K562 (cell line): ENCODE measurements at regions not wholly inside any gene's neighbourhood (a gene's known extent, or its start where the extent isn't known, plus 50 kb on each side); places are given as distances from the start of the nearest gene placed in this dataset.

Experiments
- ATAC-seq: fragments of 200-7000 bp; cut with Tn5 transposase; 3 replicates; pipeline ENCODE4 v1.9.1; 2020; ENCODE audit warnings: moderate library complexity
- BruUV-seq: library from RNA; stranded (reverse); fragments of 400-500 nt; replicated peaks from 2 replicates; lab custom pipeline; 2021; lab: Mats Ljungman, UMichigan
- CTCF ChIA-PET: fragments of 300-600 bp; formaldehyde crosslinking; extraction: SDS; loops from one replicate; lab custom pipeline; 2021; ENCODE audit warnings: low intra/inter-chr PET ratio; lab: Yijun Ruan, JAX
- POLR2A ChIA-PET: fragments of 300-600, 350-650 bp; sonication (Branson Sonifier 250); formaldehyde crosslinking; extraction: SDS; loops from one replicate; lab custom pipeline; 2021; ENCODE audit warnings: antibody characterized with exemption, inconsistent platforms; lab: Yijun Ruan, JAX
- DNase-seq, 4 experiments: peaks; one replicate each; pipeline versions ENCODE4 v3.0.0 to v3.0.0-alpha.2; 2011 to 2018; ENCODE audit warnings: low spot score in 3 of 4, mixed read lengths in 3 of 4; ENCODE audit errors: extremely low read depth in 1 of 4
- FAIRE-seq: peaks from 2 replicates; lab custom pipeline; 2011; peaks lifted over from hg19 to GRCh38; lab: Jason Lieb, UNC
- H2AFZ ChIP-seq: 2 replicates; pipeline ENCODE4 v1.6.0; 2011; ENCODE audit warnings: low read depth, low read length, control low read depth, inconsistent platforms
- H3K27ac ChIP-seq: fragments of 200-600 bp; 3 replicates; pipeline ENCODE4 v1.8.0; 2011; ENCODE audit warnings: low read depth, mild to moderate bottlenecking, control low read depth, inconsistent platforms, low read length, moderate library complexity, mixed read lengths; ENCODE audit errors: extremely low read depth
- H3K27me3 ChIP-seq, 2 experiments: fragments of 300-600 bp in 1 of 2; 2 replicates in 1 of 2; 3 replicates in 1 of 2; pipeline versions ENCODE4 v1.6.0 to v1.8.0; 2011; ENCODE audit warnings: inconsistent platforms in 2 of 2, low read length in 2 of 2, mild to moderate bottlenecking in 1 of 2, mixed read lengths in 1 of 2, moderate library complexity in 1 of 2; ENCODE audit not compliant: control insufficient read depth in 2 of 2, insufficient read depth in 2 of 2
- H3K36me3 ChIP-seq: fragments of 300-600 bp; 3 replicates; pipeline ENCODE4 v1.8.0; 2011; ENCODE audit warnings: mild to moderate bottlenecking, low read length, inconsistent platforms; ENCODE audit not compliant: control insufficient read depth, insufficient read depth
- H3K4me1 ChIP-seq, 2 experiments: fragments of 200-600 bp in 1 of 2; replicated peaks in 1 of 2; 2 replicates in 1 of 2; 3 replicates in 1 of 2; pipeline versions ENCODE4 v1.5.1 to v1.8.0; 2011; ENCODE audit warnings: inconsistent platforms in 2 of 2, low read length in 2 of 2, mild to moderate bottlenecking in 1 of 2, mixed read lengths in 1 of 2, moderate library complexity in 1 of 2; ENCODE audit not compliant: control insufficient read depth in 2 of 2, insufficient read depth in 2 of 2
- H3K4me2 ChIP-seq: 2 replicates; pipeline ENCODE4 v1.6.1; 2011; ENCODE audit warnings: low read length, control low read depth, inconsistent platforms, mixed read lengths; ENCODE audit not compliant: insufficient read depth
- H3K4me3 ChIP-seq: fragments of 200-600 bp; sonication (generic), shearing (Covaris generic); 2 replicates; pipeline ENCODE4 v1.5.1; 2016; ENCODE audit warnings: control low read depth, inconsistent platforms
- H3K79me2 ChIP-seq: fragments of 200-600 bp; 3 replicates; pipeline ENCODE4 v1.8.0; 2011; ENCODE audit warnings: low read length, inconsistent platforms; ENCODE audit not compliant: control insufficient read depth, insufficient read depth
- H3K9ac ChIP-seq, 2 experiments: 2 replicates each; pipeline versions ENCODE4 v1.6.0 to v1.6.1; 2011; ENCODE audit warnings: low read depth in 2 of 2, low read length in 2 of 2, control low read depth in 1 of 2, inconsistent platforms in 1 of 2, mild to moderate bottlenecking in 1 of 2, mixed read lengths in 1 of 2; ENCODE audit not compliant: insufficient read depth in 1 of 2
- H3K9me1 ChIP-seq: one replicate; pipeline ENCODE4 v1.6.0; 2011; ENCODE audit warnings: inconsistent platforms, mild to moderate bottlenecking, low read length, moderate library complexity; ENCODE audit not compliant: control insufficient read depth, insufficient read depth
- H3K9me3 ChIP-seq: replicated peaks from 2 replicates; pipeline ENCODE4 v1.5.1; 2011; ENCODE audit warnings: low read depth, low read length, inconsistent platforms; ENCODE audit not compliant: control insufficient read depth, insufficient read depth
- H4K20me1 ChIP-seq: replicated peaks from 2 replicates; pipeline ENCODE4 v1.6.1; 2011; ENCODE audit warnings: low read length, inconsistent platforms, mixed read lengths; ENCODE audit not compliant: control insufficient read depth, insufficient read depth
- CBX1 ChIP-seq: sonication (generic); IDR thresholded peaks from 2 replicates; pipeline ENCODE4 v1.6.1; 2016; ENCODE audit warnings: antibody characterized with exemption, low read depth, mild to moderate bottlenecking
- DNMT1 ChIP-seq: fragments of 450-650 bp; IDR thresholded peaks from 2 replicates; pipeline ENCODE4 v1.6.1; 2016; ENCODE audit warnings: antibody characterized with exemption, mild to moderate bottlenecking
- ERF ChIP-seq: fragments of 450-650 bp; formaldehyde crosslinking; IDR thresholded peaks from 2 replicates; pipeline ENCODE4 v1.4.0; 2020; ENCODE audit warnings: mild to moderate bottlenecking, mixed read lengths
- ESRRA ChIP-seq: fragments of 450-650 bp; IDR thresholded peaks from 2 replicates; pipeline ENCODE4 v1.6.1; 2014; ENCODE audit warnings: low read depth, mild to moderate bottlenecking, moderate library complexity, borderline replicate concordance
- HCFC1 ChIP-seq: IDR thresholded peaks from 2 replicates; pipeline ENCODE4 v1.6.1; 2012; ENCODE audit warnings: low read depth, low read length, improper control_type of control experiment
- HDAC3 ChIP-seq: fragments of 450-650 bp; IDR thresholded peaks from 2 replicates; pipeline ENCODE4 v1.6.1; 2018; ENCODE audit warnings: borderline replicate concordance, mild to moderate bottlenecking, moderate library complexity; ENCODE audit not compliant: partially characterized antibody
- KHSRP ChIP-seq: fragments of 450-650 bp; IDR thresholded peaks from 2 replicates; pipeline ENCODE4 v1.6.1; 2017
- MYC ChIP-seq, 2 experiments: fragments of 250-450 bp in 1 of 2; sonication (Bioruptor Pico) in 1 of 2; IDR thresholded peaks; 2 replicates each; pipeline versions ENCODE4 v1.5.1 to v1.6.1; 2012 to 2021; ENCODE audit warnings: low read depth in 2 of 2, borderline replicate concordance in 1 of 2, improper control_type of control experiment in 1 of 2, low read length in 1 of 2, mild to moderate bottlenecking in 1 of 2, moderate library complexity in 1 of 2
- NRF1 ChIP-seq, 2 experiments: fragments of 450-650 bp; IDR thresholded peaks in 1 of 2; conservative IDR thresholded peaks in 1 of 2; 2 replicates each; pipeline ENCODE4 v1.6.1; 2014; ENCODE audit warnings: mild to moderate bottlenecking in 2 of 2
- POLR2AphosphoS5 ChIP-seq: IDR thresholded peaks from 2 replicates; pipeline ENCODE4 v1.6.1; 2011; ENCODE audit warnings: mild to moderate bottlenecking, low read depth, low read length, moderate library complexity; ENCODE audit not compliant: control insufficient read depth, insufficient read depth
- ZBTB7A ChIP-seq: IDR thresholded peaks from 2 replicates; pipeline ENCODE4 v1.6.1; 2011; ENCODE audit warnings: low read depth, mild to moderate bottlenecking, low read length, moderate library complexity, borderline replicate concordance; ENCODE audit not compliant: control insufficient read depth
- ZEB2 ChIP-seq: fragments of 450-650 bp; IDR thresholded peaks from 2 replicates; pipeline ENCODE4 v1.6.1; 2016
- ZNF165 ChIP-seq: fragments of 250-450 bp; sonication (Bioruptor Pico); IDR thresholded peaks from 2 replicates; pipeline ENCODE4 v1.4.0; 2020; ENCODE audit warnings: borderline replicate concordance
- WGBS: fragments of 100-300 bp; shearing (Covaris generic); methylation state at CpG from one replicate; pipeline ENCODE4 v1.1.6; 2016; ENCODE audit warnings: low coverage, mixed read lengths; ENCODE audit not compliant: insufficient coverage; ENCODE audit errors: missing lambda C conversion rate; 5-methylcytosine and 5-hydroxymethylcytosine counted together
- in situ Hi-C: fragments of 300-500 bp; cut with MboI; formaldehyde crosslinking; loops from 4 replicates; pipeline ENCODE4 v1.15.0; 2018; ENCODE audit warnings: inconsistent platforms, mixed read lengths
- intact Hi-C: fragments of 100-400 bp; cut with micrococcal nuclease; formaldehyde crosslinking; loops from 2 replicates; pipeline ENCODE4 v1.14.2; 2022
- TF ChIP-seq, protein P1 (sequence below): fragments of 450-650 bp; IDR thresholded peaks from 2 replicates; pipeline ENCODE4 v1.6.1; 2016
- TF ChIP-seq, protein P2 (sequence below): fragments of 450-650 bp; formaldehyde crosslinking; IDR thresholded peaks from 2 replicates; pipeline ENCODE4 v1.4.0; 2020; ENCODE audit warnings: mild to moderate bottlenecking, moderate library complexity
- TF ChIP-seq, protein P3 (sequence below), 2 experiments: IDR thresholded peaks; 2 replicates each; pipeline ENCODE4 v1.6.1; 2011; ENCODE audit warnings: borderline replicate concordance in 1 of 2, control low read depth in 1 of 2, low read depth in 1 of 2, low read length in 1 of 2, mild to moderate bottlenecking in 1 of 2, mixed read lengths in 1 of 2, moderate library complexity in 1 of 2; ENCODE audit not compliant: insufficient read depth in 1 of 2, insufficient read length in 1 of 2, poor library complexity in 1 of 2, severe bottlenecking in 1 of 2; ENCODE audit errors: extremely low read depth in 1 of 2
- TF ChIP-seq, protein P4 (sequence below), 2 experiments: fragments of 450-650 bp in 1 of 2; sonication (generic) in 1 of 2; formaldehyde crosslinking in 1 of 2; IDR thresholded peaks in 1 of 2; conservative IDR thresholded peaks in 1 of 2; 2 replicates each; pipeline versions ENCODE4 v1.6.1 to v1.8.1; 2016 to 2023; ENCODE audit warnings: mild to moderate bottlenecking in 2 of 2, moderate library complexity in 2 of 2, inconsistent platforms in 1 of 2, missing genetic modification reagents in 1 of 2

DNA sequence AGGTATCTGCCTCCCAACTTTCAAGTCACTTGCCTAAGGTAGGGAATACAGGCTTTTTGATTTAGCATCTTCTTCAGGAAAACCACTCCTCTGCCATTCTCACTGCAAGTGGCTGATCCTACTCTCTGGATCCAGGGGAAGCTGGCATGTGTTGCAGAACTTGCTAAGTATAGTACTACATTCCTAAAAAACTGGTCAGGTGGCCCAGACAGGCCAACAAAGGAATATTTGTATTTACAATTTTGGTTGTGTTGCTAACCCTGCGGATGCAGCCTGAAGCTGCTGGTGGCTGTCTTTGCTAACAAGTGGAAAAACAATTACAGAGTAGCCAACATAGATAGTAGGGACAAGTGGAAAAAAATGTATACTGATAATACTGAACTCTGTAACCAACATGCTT lies 222.5 kb upstream of the STARD13 start:
- Histone ChIP-seq H3K4me1 (no peaks in the 10 kb centered on the region), H3K36me3 (no peaks in the 10 kb centered on the region), H3K9me3 (no peaks in the 10 kb centered on the region), H3K9ac (no peak overlapping the region), H2AFZ (no peak overlapping the region), H3K27me3 (no peaks in the 10 kb centered on the region), H3K27ac (no peak overlapping the region), H3K9me1 (no peaks in the 10 kb centered on the region), H3K4me3 (no peak overlapping the region), H3K79me2 (no peaks in the 10 kb centered on the region), H3K4me2 (no peak overlapping the region), H4K20me1 (no peaks in the 10 kb centered on the region)
- DNase-seq = no peak
- ATAC-seq = no peak
- WGBS = 8% methylated on average over 1 of the region's 1 CpG
- intact Hi-C loops (no loop called here), in situ Hi-C loops (no loop called here)
- ChIA-PET CTCF (no interaction called here), POLR2A (interaction anchor here (1.0 kb wide), 1 partner anchor 13 kb away, joined by 3 read pairs; no protein-coding TSS in a partner anchor)
- TF ChIP-seq ZNF165 (CRISPR knock-in tag) = no peak
- TF ChIP-seq, protein P1, sequence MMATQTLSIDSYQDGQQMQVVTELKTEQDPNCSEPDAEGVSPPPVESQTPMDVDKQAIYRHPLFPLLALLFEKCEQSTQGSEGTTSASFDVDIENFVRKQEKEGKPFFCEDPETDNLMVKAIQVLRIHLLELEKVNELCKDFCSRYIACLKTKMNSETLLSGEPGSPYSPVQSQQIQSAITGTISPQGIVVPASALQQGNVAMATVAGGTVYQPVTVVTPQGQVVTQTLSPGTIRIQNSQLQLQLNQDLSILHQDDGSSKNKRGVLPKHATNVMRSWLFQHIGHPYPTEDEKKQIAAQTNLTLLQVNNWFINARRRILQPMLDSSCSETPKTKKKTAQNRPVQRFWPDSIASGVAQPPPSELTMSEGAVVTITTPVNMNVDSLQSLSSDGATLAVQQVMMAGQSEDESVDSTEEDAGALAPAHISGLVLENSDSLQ = no peak
- TF ChIP-seq, protein P2, sequence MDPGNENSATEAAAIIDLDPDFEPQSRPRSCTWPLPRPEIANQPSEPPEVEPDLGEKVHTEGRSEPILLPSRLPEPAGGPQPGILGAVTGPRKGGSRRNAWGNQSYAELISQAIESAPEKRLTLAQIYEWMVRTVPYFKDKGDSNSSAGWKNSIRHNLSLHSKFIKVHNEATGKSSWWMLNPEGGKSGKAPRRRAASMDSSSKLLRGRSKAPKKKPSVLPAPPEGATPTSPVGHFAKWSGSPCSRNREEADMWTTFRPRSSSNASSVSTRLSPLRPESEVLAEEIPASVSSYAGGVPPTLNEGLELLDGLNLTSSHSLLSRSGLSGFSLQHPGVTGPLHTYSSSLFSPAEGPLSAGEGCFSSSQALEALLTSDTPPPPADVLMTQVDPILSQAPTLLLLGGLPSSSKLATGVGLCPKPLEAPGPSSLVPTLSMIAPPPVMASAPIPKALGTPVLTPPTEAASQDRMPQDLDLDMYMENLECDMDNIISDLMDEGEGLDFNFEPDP (CRISPR knock-in tag) = no peak
- TF ChIP-seq CBX1 = no peak
- no peak for TF ChIP-seq HDAC3
- TF ChIP-seq POLR2AphosphoS5 = no peak
- TF ChIP-seq ESRRA = no peak
- TF ChIP-seq ZEB2 = no peak
- TF ChIP-seq, protein P3, sequence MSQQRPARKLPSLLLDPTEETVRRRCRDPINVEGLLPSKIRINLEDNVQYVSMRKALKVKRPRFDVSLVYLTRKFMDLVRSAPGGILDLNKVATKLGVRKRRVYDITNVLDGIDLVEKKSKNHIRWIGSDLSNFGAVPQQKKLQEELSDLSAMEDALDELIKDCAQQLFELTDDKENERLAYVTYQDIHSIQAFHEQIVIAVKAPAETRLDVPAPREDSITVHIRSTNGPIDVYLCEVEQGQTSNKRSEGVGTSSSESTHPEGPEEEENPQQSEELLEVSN (IDR thresholded peaks at IDR 0.05; ENCODE audit: borderline replicate concordance in 1 of 2, extremely low read depth in 1 of 2, insufficient read depth in 1 of 2, insufficient read length in 1 of 2, low read depth in 1 of 2, low read length in 1 of 2, poor library complexity in 1 of 2, severe bottlenecking in 1 of 2) = no peak
- no peak for TF ChIP-seq KHSRP
- TF ChIP-seq MYC (IDR thresholded peaks at IDR 0.05; ENCODE audit: low read depth, low read length) = no peak
- no peak for TF ChIP-seq MYC (CRISPR knock-in tag; IDR thresholded peaks at IDR 0.05; ENCODE audit: borderline replicate concordance, low read depth)
- TF ChIP-seq, protein P4, sequence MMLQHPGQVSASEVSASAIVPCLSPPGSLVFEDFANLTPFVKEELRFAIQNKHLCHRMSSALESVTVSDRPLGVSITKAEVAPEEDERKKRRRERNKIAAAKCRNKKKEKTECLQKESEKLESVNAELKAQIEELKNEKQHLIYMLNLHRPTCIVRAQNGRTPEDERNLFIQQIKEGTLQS (IDR thresholded peaks at IDR 0.05) = no peak
- TF ChIP-seq, protein P4 (CRISPR knock-in tag; conservative IDR thresholded peaks at IDR 0.05) = no peak
- no peak for TF ChIP-seq NRF1 (conservative IDR thresholded peaks at IDR 0.05 in 1 of 2, IDR thresholded peaks at IDR 0.05 in 1 of 2)
- TF ChIP-seq HCFC1 = no peak
- no peak for TF ChIP-seq DNMT1
- TF ChIP-seq ZBTB7A = no peak
- TF ChIP-seq ERF = no peak
- FAIRE-seq = no peak
- BruUV-seq = no TSS peak
